Adrenal gland (tissue), 9 donors: ENCODE measurements at regions not wholly inside any gene's neighbourhood (a gene's known extent, or its start where the extent isn't known, plus 50 kb on each side); places are given as distances from the start of the nearest gene placed in this dataset.

Experiments used
- DNase-seq, 7 donors: peaks; one replicate each; pipeline ENCODE4 v3.0.0-alpha.2; 2019 to 2020
- H3K27ac ChIP-seq, 5 donors: fragments of 200-600 bp; sonication (generic) in 4 of 5; 1 replicate in 3 of 5; 2 replicates in 2 of 5; pipeline versions ENCODE4 v1.5.1 to v1.8.0; 2016 to 2020; ENCODE audit warnings: mild to moderate bottlenecking in 1 of 5
- H3K27me3 ChIP-seq: fragments of 200-600 bp; 2 replicates; pipeline ENCODE4 v1.8.0; 2021
- H3K36me3 ChIP-seq, 2 donors: fragments of 200-600 bp; replicated peaks in 1 of 2; 1 replicate in 1 of 2; 2 replicates in 1 of 2; pipeline versions ENCODE4 v1.5.1 to v1.8.0; 2018 to 2022
- H3K4me1 ChIP-seq, 2 donors: fragments of 200-600 bp; replicated peaks in 1 of 2; 1 replicate in 1 of 2; 2 replicates in 1 of 2; pipeline versions ENCODE4 v1.5.1 to v1.8.0; 2018 to 2021
- H3K4me3 ChIP-seq, 4 donors: fragments of 200-600 bp; sonication (generic) in 3 of 4; one replicate each; pipeline ENCODE4 v1.5.1; 2016 to 2018
- H3K9me3 ChIP-seq, 3 donors: fragments of 200-600 bp; sonication (generic) in 1 of 3; replicated peaks in 1 of 3; 1 replicate in 2 of 3; 2 replicates in 1 of 3; pipeline versions ENCODE4 v1.5.1 to v1.8.0; 2016 to 2021
- POLR2A ChIP-seq, 2 donors: fragments of 450-650 bp; IDR thresholded peaks; one replicate each; pipeline ENCODE4 v1.6.1; 2017; ENCODE audit warnings: antibody characterized with exemption in 2 of 2, mild to moderate bottlenecking in 2 of 2, moderate library complexity in 1 of 2
- WGBS, 4 donors: extraction: QIAGEN DNeasy Blood & Tissue Kit in 2 of 4; methylation state at CpG; one replicate each; pipeline versions ENCODE4 v1.1.5 to v1.1.7; 2013 to 2017; 5-methylcytosine and 5-hydroxymethylcytosine counted together
- intact Hi-C, 2 donors: fragments of 100-400 bp; cut with DNase I; formaldehyde crosslinking; loops; one replicate each; pipeline versions ENCODE4 v1.14.1 to v1.15.0; 2022 to 2023
- TF ChIP-seq, protein P1 (sequence below), 6 experiments: fragments of 450-650 bp in 4 of 6; fragments of 200-600 bp in 2 of 6; sonication (generic) in 1 of 6; IDR thresholded peaks; 1 replicate in 5 of 6; 2 replicates in 1 of 6; pipeline versions ENCODE4 v1.5.1 to v1.8.0; 2016 to 2021; ENCODE audit warnings: antibody characterized with exemption in 6 of 6, mild to moderate bottlenecking in 2 of 6, moderate library complexity in 1 of 6
- donor health status: healthy with polysubstance abuse.
- donor health status: Bipolar disorder and iron deficiency.
- donor health status: DM: yes; HTN: yes; CAD: no.
- donor health status: DM: no; HTN: no; CAD: no.
- donor health status: DM: no; HTN: no; CAD: no.

- Histone ChIP-seq H3K4me1 (no peaks in the 10 kb centered on the region), H3K9me3 (no peaks in the 10 kb centered on the region), H3K4me3 (no peak overlapping the region), H3K36me3 (no peaks in the 10 kb centered on the region), H3K27me3 (no peaks in the 10 kb centered on the region), H3K27ac (no peak overlapping the region)
- TF ChIP-seq, protein P1, sequence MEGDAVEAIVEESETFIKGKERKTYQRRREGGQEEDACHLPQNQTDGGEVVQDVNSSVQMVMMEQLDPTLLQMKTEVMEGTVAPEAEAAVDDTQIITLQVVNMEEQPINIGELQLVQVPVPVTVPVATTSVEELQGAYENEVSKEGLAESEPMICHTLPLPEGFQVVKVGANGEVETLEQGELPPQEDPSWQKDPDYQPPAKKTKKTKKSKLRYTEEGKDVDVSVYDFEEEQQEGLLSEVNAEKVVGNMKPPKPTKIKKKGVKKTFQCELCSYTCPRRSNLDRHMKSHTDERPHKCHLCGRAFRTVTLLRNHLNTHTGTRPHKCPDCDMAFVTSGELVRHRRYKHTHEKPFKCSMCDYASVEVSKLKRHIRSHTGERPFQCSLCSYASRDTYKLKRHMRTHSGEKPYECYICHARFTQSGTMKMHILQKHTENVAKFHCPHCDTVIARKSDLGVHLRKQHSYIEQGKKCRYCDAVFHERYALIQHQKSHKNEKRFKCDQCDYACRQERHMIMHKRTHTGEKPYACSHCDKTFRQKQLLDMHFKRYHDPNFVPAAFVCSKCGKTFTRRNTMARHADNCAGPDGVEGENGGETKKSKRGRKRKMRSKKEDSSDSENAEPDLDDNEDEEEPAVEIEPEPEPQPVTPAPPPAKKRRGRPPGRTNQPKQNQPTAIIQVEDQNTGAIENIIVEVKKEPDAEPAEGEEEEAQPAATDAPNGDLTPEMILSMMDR (IDR thresholded peaks at IDR 0.05), result no peak
- TF ChIP-seq POLR2A (IDR thresholded peaks at IDR 0.05), result no peak
- no peak for DNase-seq
- intact Hi-C loops, result no loop called here
- 65 to 76% (median 71%) methylated on average over 2 of the region's 2 CpGs for WGBS, 4 donors
Observed at GRCh38 chr14:28020112-28020511, 746.5 kb upstream of the FOXG1 start.

GRCh38 chr14:28023853-28024252, 742.7 kb upstream of the FOXG1 start:
- no peaks in the 10 kb centered on the region for H3K36me3 ChIP-seq
- DNase-seq, result no peak
- H3K27ac ChIP-seq, result no peak overlapping the region
- H3K4me1 ChIP-seq, result no peaks in the 10 kb centered on the region
- no peaks in the 10 kb centered on the region for H3K9me3 ChIP-seq
- H3K4me3 ChIP-seq, result no peak overlapping the region
- TF ChIP-seq, protein P1 (IDR thresholded peaks at IDR 0.05), result no peak
- TF ChIP-seq POLR2A (IDR thresholded peaks at IDR 0.05), result no peak
- WGBS, 4 donors, result 72 to 86% (median 78%) methylated on average over 1 of the region's 1 CpG
- no peaks in the 10 kb centered on the region for H3K27me3 ChIP-seq
- intact Hi-C loops, result no loop called here

- Histone ChIP-seq H3K4me1 (no peaks in the 10 kb centered on the region), H3K36me3 (no peaks in the 10 kb centered on the region), H3K4me3 (no peak overlapping the region), H3K27ac (no peak overlapping the region), H3K9me3 (no peaks in the 10 kb centered on the region), H3K27me3 (no peaks in the 10 kb centered on the region)
- DNase-seq, result no peak
- TF ChIP-seq, protein P1 (IDR thresholded peaks at IDR 0.05), result no peak
- no peak for TF ChIP-seq POLR2A (IDR thresholded peaks at IDR 0.05)
- intact Hi-C loops, result no loop called here
- 61 to 79% (median 68%) methylated on average over 3 of the region's 3 CpGs for WGBS, 4 donors
Observed at GRCh38 chr14:28052251-28052650, 714.3 kb upstream of the FOXG1 start.

GRCh38 chr14:28055008-28055407, 711.6 kb upstream of the FOXG1 start:
- no peak for DNase-seq
- 91 to 94% (median 93%) methylated on average over 3 of the region's 3 CpGs for WGBS, 4 donors
- H3K27ac ChIP-seq, result no peak overlapping the region
- intact Hi-C loops, result no loop called here
- H3K27me3 ChIP-seq, result no peaks in the 10 kb centered on the region
- no peaks in the 10 kb centered on the region for H3K4me1 ChIP-seq
- H3K9me3 ChIP-seq, result no peaks in the 10 kb centered on the region
- TF ChIP-seq, protein P1 (IDR thresholded peaks at IDR 0.05), result no peak
- TF ChIP-seq POLR2A (IDR thresholded peaks at IDR 0.05), result no peak
- no peaks in the 10 kb centered on the region for H3K36me3 ChIP-seq
- no peak overlapping the region for H3K4me3 ChIP-seq
